ENCODE measurements at regions not wholly inside any gene's neighbourhood (a gene's known extent, or its start where the extent isn't known, plus 50 kb on each side); places are given as distances from the start of the nearest gene placed in this dataset.

GRCh38 chr5:123266365-123266764 is 156.8 kb downstream of the CEP120 start:
- TF ChIP-seq CTCF (IDR thresholded peaks at IDR 0.05): no peak
- TF ChIP-seq POLR2A (IDR thresholded peaks at IDR 0.05): no peak
